ENCODE measurements at regions not wholly inside any gene's neighbourhood (a gene's known extent, or its start where the extent isn't known, plus 50 kb on each side); places are given as distances from the start of the nearest gene placed in this dataset.

- Mint-ChIP-seq H3K4me3 (ENCODE audit: unreplicated experiment) (no peak overlapping the region), H3K36me3 (ENCODE audit: unreplicated experiment) (no peaks in the 10 kb centered on the region), H3K9me3 (ENCODE audit: unreplicated experiment) (peaks cover 18% of the 10 kb centered on the region), H3K27ac (ENCODE audit: unreplicated experiment) (no peak overlapping the region), H3K4me1 (ENCODE audit: unreplicated experiment) (no peaks in the 10 kb centered on the region), H3K27me3 (ENCODE audit: unreplicated experiment) (no peaks in the 10 kb centered on the region)
- TF ChIP-seq CTCF (IDR thresholded peaks at IDR 0.05), result no peak
- DNase-seq (ENCODE audit: extremely low spot score, unreplicated experiment), result no peak
Observed at GRCh38 chr14:87691042-87691881, 301.7 kb downstream of the GALC start.

- TF ChIP-seq CTCF (IDR thresholded peaks at IDR 0.05), result no peak
- Mint-ChIP-seq H3K4me1 (ENCODE audit: unreplicated experiment) (no peaks in the 10 kb centered on the region), H3K27me3 (ENCODE audit: unreplicated experiment) (no peaks in the 10 kb centered on the region), H3K4me3 (ENCODE audit: unreplicated experiment) (no peak overlapping the region), H3K9me3 (ENCODE audit: unreplicated experiment) (peaks cover 18% of the 10 kb centered on the region), H3K27ac (ENCODE audit: unreplicated experiment) (no peak overlapping the region), H3K36me3 (ENCODE audit: unreplicated experiment) (no peaks in the 10 kb centered on the region)
- DNase-seq (ENCODE audit: extremely low spot score, unreplicated experiment), result no peak
Observed at GRCh38 chr14:87690076-87690613, 302.8 kb downstream of the GALC start.

GRCh38 chr14:87688524-87688923 lies 304.5 kb downstream of the GALC start:
- H3K27me3 Mint-ChIP-seq (ENCODE audit: unreplicated experiment), result no peaks in the 10 kb centered on the region
- H3K27ac Mint-ChIP-seq (ENCODE audit: unreplicated experiment), result no peak overlapping the region
- TF ChIP-seq CTCF (IDR thresholded peaks at IDR 0.05), result no peak
- peaks cover 19% of the 10 kb centered on the region for H3K9me3 Mint-ChIP-seq (ENCODE audit: unreplicated experiment)
- H3K4me1 Mint-ChIP-seq (ENCODE audit: unreplicated experiment), result no peaks in the 10 kb centered on the region
- no peaks in the 10 kb centered on the region for H3K36me3 Mint-ChIP-seq (ENCODE audit: unreplicated experiment)
- no peak overlapping the region for H3K4me3 Mint-ChIP-seq (ENCODE audit: unreplicated experiment)
- no peak for DNase-seq (ENCODE audit: extremely low spot score, unreplicated experiment)

- Mint-ChIP-seq H3K4me1 (ENCODE audit: unreplicated experiment) (no peaks in the 10 kb centered on the region), H3K4me3 (ENCODE audit: unreplicated experiment) (no peak overlapping the region), H3K27ac (ENCODE audit: unreplicated experiment) (no peak overlapping the region), H3K27me3 (ENCODE audit: unreplicated experiment) (no peaks in the 10 kb centered on the region), H3K9me3 (ENCODE audit: unreplicated experiment) (peaks cover 27% of the 10 kb centered on the region), H3K36me3 (ENCODE audit: unreplicated experiment) (no peaks in the 10 kb centered on the region)
- DNase-seq (ENCODE audit: extremely low spot score, unreplicated experiment), result no peak
- no peak for TF ChIP-seq CTCF (IDR thresholded peaks at IDR 0.05)
Observed at GRCh38 chr14:87687420-87687819, 305.6 kb downstream of the GALC start.

GRCh38 chr14:87686746-87687145 lies 306.2 kb downstream of the GALC start:
- peaks cover 27% of the 10 kb centered on the region for H3K9me3 Mint-ChIP-seq (ENCODE audit: unreplicated experiment)
- TF ChIP-seq CTCF (IDR thresholded peaks at IDR 0.05), result no peak
- no peaks in the 10 kb centered on the region for H3K36me3 Mint-ChIP-seq (ENCODE audit: unreplicated experiment)
- no peak overlapping the region for H3K4me3 Mint-ChIP-seq (ENCODE audit: unreplicated experiment)
- H3K27me3 Mint-ChIP-seq (ENCODE audit: unreplicated experiment), result no peaks in the 10 kb centered on the region
- no peak for DNase-seq (ENCODE audit: extremely low spot score, unreplicated experiment)
- H3K4me1 Mint-ChIP-seq (ENCODE audit: unreplicated experiment), result no peaks in the 10 kb centered on the region
- no peak overlapping the region for H3K27ac Mint-ChIP-seq (ENCODE audit: unreplicated experiment)

All from osteocyte (in vitro differentiated cells).